ENCODE measurements at regions not wholly inside any gene's neighbourhood (a gene's known extent, or its start where the extent isn't known, plus 50 kb on each side); places are given as distances from the start of the nearest gene placed in this dataset.
"Not testable (repeated sequence)": the region's sequence is repeated elsewhere in the genome, so short reads cannot be mapped to it uniquely, and the experiment has no call there.

DNA sequence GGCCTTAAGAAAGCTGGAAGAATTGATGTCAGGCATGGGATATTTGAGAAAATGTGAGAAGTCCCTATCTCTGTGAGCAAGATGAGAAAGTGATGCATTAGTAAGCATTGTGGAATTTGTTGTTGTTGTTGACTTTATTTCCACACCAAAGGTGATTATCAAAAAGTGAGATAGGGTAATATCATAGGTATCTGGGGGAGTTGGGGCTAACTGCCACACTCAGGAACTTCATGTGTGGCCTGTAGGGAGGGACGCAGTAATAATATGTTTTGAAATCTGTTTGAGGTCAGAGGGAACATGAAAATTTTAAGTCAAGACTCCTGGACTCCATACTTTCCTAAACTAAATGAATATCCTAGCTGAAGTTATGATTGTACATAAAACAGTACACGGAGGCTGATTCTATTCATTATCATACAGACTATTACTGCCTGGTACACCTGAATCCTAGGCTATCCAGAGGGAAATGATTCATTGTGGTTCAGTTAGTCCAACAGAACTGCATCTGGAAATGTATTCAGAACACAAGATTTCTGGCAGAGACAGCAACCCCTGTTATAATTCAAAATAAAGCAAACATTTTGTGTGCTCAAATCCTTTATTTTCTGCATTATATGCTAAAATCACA lies 304.8 kb downstream of the CPS1 start:
- no peak for FAIRE-seq

GRCh38 chr2:210862283-210863065 lies 306.1 kb downstream of the CPS1 start:
- FAIRE-seq, result no peak

DNA sequence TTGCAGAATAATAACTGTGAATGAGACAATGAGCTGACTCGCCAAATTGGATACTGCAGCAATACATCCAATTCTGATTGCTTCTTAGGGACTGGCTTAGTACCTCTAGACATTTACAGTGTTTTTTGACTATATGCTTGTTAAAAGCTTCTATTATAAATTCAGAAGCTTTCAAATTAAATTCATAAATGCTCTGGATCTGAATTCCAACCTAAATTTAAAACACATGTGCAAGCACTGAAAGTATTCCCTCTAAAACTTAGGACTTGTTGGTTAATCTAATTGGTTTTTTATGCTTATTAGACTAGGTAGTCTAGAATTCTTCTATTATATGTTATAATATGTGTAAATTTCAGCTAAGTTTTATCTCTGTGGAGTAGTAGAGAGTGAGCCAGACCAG lies 306.9 kb downstream of the CPS1 start:
- no peak for FAIRE-seq

DNA sequence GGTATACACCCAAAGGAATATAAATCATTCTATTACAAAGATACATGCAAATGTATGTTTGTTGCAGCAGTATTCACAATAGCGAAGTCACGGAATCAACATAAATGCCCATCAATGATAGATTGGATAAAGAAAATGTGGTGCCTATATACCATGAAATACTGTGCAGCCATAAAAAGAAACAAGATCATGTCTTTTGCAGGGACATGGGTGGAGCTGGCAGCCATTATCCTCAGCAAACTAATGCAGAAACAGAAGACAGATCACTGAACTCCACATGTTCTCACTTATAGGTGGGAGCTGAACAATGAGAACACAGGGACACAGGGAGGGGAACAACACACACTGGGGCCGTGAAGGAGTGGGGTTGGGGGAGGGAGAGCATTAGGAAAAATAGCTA lies 315.2 kb downstream of the CPS1 start:
- FAIRE-seq, result not testable (repeated sequence)

GRCh38 chr2:210873631-210874030 lies 317.2 kb downstream of the CPS1 start:
- no peak for FAIRE-seq

DNA sequence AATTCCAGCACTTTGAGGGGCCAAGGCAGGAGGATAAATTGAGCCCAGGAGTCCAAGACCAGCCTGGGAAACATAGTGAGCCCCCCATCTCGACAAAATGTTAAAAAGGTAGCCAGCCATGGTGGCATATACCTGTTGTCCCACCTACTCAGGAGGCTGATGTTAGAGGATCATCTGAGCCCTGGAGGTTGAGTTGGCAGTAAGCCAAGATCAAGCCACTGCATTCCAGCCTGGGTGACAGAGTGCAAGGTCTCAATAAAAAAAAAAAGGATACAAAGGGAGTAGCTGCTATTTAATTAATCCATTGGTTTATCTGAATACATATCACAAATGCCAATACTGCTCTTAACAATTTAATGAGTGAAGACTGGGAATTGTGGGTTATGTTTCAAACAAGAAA lies 327.8 kb downstream of the CPS1 start:
- no peak for FAIRE-seq

- FAIRE-seq, result no peak
Observed at GRCh38 chr2:210888035-210888434, 331.6 kb downstream of the CPS1 start.

GRCh38 chr2:210895132-210895531 lies 338.7 kb downstream of the CPS1 start:
- no peak for FAIRE-seq

- no peak for FAIRE-seq
Observed at GRCh38 chr2:210899131-210899530, 342.7 kb downstream of the CPS1 start.

DNA sequence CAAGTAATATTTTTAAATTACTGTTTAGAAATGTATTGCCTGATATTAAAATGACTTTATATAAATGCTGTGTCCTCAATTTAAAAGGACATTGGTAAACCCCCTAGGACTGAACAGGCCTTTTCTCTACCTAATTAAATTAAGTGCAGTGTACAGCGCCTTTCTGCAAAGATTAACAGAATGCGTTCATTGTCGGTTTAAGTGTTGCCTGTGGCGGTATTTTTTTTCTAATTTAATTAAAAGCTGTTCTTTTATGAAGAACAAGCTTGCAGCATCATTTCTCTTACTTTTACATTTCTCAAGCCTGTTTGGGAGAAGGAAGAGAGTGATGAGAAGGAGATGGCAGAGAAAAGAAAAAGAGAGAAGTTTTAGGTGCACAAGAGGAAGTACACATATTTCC lies 344.9 kb downstream of the CPS1 start:
- FAIRE-seq, result no peak

DNA sequence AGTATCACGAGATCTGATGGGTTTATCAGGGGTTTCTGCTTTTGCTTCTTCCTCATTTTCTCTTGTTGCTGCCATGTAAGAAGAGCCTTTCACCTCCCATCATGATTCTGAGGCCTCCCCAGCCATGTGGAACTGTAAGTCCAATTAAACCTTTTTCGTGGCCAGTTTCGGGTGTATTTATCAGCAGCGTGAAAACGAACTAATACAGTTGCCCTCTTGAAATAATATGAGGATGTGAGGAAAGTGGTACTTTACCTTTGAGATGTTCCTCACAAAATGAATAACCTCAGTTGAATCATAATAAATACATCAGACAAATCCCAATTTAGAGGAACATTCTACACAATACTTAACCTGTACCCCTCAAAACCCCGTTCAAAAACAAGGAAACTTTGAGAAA lies 356.4 kb downstream of the CPS1 start:
- FAIRE-seq, result no peak

DNA sequence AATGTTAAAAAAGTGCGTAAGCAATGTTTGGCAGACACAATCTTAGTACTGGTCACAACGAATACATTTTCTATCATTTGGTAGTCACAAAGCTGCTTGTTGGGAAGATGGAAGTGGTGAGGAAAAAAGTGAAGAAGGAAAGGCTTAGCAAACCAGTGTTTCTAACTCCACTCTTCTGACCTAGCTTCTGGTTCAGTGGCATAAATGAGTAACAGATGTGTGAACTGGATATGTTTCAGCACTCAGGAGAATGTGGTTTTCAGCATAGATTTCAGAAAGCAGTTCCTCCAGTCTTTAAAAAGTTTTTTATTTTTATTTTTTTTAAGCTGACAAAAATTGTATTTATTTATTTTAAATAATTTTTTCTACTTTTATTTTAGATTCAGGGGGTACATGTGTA lies 357.1 kb downstream of the CPS1 start:
- no peak for FAIRE-seq

GRCh38 chr2:210915912-210916311 lies 359.5 kb downstream of the CPS1 start:
- FAIRE-seq, result no peak

DNA sequence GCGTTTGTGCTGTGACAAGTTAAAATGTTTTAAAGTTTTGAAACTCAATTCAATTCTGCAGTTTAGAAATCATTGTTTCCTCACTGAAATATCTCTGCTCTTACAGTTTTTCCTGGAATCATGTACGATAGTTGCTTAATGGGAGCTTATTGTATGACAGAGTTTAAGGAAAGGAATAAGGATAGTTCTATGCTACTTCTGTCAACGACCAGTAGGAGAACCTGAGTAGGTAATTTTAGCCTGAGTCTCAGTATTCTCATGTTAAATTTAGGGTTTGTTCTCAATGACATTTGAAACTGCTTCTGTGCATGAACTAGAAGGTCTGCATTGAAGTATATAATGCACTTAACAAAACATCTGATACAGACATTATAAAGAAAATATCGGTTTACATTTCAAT lies 361.1 kb downstream of the CPS1 start:
- no peak for FAIRE-seq

GRCh38 chr2:210919128-210919527 lies 362.7 kb downstream of the CPS1 start:
- FAIRE-seq, result no peak

- no peak for FAIRE-seq
Observed at GRCh38 chr2:210922419-210922818, 366.0 kb downstream of the CPS1 start.

GRCh38 chr2:210928714-210929113 lies 372.3 kb downstream of the CPS1 start:
- no peak for FAIRE-seq

DNA sequence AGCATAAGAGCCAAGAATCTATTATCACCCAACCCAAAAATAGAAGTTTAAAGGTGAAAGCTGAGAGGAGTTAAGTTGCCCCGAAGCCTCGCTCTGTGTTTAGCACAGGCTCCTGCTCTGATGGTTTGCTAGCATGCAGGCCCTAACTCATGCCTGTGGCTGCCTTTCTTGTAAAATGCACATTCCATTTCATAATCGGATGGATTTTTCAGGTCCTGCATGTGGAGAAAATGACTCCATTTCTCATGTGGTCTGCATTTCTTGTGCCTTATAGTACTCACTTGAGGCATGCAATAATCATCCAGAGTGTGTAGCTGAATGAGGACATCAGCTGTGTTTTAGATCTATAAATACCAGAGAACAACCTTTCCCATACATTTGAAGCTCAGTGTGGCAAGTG lies 381.8 kb downstream of the CPS1 start:
- no peak for FAIRE-seq

GRCh38 chr2:210946395-210946794 lies 390.0 kb downstream of the CPS1 start:
- no peak for FAIRE-seq

DNA sequence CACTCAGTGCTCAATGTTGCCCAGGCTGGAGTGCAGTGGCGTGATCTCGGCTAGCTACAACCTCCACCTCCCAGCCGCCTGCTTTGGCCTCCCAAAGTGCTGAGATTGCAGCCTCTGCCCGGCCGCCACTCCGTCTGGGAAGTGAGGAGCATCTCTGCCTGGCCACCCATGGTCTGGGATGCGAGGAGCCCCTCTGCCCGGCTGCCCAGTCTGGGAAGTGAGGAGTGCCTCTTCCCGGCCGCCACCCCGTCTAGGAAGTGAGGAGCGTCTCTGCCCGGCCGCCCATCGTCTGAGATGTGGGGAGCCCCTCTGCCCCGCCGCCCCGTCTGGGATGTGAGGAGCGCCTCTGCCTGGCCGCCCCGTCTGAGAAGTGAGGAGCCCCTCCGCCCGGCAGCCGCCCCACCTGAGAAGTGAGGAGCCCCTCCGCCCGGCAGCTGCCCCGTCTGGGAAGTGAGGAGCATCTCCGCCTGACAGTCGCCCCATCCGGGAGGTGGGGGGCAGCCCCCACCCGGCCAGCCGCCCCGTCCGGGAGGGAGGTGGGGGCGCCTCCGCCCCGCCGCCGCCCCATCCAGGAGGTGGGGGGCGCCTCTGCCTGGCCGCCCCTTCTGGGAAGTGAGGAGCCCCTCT lies 394.1 kb downstream of the CPS1 start:
- FAIRE-seq, result not testable (repeated sequence)

DNA sequence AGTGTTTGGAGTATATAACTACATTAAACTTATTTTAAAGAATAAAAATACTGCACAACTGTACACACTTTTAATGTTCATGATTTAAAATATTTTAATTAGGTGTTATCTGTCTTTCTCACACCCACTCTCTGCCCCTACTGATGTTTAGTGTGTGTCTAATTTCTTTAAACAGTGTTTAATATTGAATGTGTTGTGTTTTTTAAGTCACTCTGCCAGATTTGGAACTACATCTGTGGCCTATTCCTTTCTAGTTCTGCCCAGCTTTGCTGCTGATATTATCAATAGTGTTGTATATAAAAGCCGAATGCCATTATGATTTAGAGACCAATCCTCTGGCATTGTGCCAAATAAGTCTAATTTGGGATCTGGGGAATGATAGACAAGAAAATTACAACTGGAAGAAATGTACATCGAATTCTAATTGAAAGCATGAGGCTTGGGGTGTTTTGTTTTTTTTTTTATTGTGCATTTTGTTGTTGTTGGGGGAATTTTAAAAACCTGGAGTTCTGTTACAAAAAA lies 398.0 kb downstream of the CPS1 start:
- no peak for FAIRE-seq

GRCh38 chr2:210955591-210955990 lies 399.2 kb downstream of the CPS1 start:
- no peak for FAIRE-seq

GRCh38 chr2:210956101-210956500 lies 399.7 kb downstream of the CPS1 start:
- FAIRE-seq, result no peak

DNA sequence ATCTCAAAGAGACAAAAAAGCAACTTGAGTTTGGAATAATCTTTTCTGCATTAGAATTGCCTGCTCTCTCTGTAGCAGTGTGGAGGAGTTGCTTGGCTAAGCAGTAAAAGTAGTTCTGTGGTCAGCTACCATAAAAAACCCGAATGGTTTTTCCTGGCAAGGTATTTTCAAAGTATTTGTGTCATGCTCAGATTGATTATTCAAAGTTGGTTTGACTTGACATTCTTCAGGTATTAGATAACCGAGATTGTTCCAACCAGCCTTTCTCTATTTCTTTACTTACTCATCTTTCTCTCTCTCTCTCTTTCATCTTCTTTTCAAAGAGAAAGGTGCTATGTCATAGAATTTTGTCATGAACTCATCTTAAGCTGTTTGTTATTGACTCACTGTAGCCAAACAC lies 404.9 kb downstream of the CPS1 start:
- FAIRE-seq, result no peak

All from colon (tissue), 2 donors.